AML-193 (cell line): ENCODE measurements at regions not wholly inside any gene's neighbourhood (a gene's known extent, or its start where the extent isn't known, plus 50 kb on each side); places are given as distances from the start of the nearest gene placed in this dataset.
"Not testable (repeated sequence)": the region's sequence is repeated elsewhere in the genome, so short reads cannot be mapped to it uniquely, and the experiment has no call there.

Experiments
- DNase-seq, 2 experiments: peaks; one replicate each; lab custom pipeline; 2025; lab: John Stamatoyannopoulos, UW

DNA sequence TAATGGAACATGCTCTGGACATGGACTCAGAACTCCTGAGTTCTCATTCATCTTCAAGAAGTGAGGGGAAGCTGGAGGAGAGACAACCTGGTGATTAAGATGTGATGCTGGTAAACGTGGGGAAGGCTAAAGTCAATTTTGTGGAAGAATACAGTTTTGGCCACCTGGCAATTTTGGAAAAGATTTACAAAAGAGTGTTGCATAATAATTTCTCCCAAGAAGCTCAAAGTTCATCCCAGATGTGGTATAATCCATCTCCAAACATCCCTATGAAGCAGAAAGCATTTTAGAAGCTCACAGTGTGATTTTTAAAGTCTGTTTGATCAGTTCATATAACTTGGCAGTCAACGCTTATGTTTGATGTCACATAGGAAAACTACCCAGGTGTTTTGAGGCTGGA, 208.7 kb downstream of the LMX1A start:
- no peak for DNase-seq

DNA sequence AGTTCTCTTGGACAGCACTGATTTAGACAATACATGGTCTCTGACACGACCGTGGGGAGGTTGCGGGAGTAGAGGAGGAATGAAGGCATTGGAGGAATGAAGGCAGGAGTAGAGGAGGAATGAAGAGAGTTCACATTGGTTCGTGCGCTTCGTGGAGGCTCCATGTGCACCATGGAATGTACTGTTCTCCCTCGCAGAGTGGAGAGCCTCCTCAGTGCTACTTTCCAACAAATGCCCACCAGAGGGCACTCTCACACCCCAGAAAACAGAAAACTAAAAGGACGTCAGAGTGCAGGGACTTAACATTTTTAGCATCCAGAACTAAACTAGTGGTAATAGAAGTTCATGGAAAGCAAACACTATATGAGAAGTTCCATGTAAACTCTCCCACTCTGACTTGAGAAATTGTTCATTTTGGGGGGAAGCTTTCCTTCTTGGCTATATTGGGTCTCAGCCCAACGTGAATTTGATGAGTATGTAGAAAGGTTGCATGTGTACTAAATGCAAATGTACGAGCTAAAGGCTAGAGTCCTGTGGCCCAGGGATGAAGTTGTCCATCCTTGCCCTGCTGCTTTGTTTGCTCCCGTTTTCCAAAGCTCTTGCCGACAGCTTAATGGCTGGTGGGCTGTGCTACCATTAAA, 211.6 kb downstream of the LMX1A start:
- peak; percentile 11 to 14 for DNase-seq

DNA sequence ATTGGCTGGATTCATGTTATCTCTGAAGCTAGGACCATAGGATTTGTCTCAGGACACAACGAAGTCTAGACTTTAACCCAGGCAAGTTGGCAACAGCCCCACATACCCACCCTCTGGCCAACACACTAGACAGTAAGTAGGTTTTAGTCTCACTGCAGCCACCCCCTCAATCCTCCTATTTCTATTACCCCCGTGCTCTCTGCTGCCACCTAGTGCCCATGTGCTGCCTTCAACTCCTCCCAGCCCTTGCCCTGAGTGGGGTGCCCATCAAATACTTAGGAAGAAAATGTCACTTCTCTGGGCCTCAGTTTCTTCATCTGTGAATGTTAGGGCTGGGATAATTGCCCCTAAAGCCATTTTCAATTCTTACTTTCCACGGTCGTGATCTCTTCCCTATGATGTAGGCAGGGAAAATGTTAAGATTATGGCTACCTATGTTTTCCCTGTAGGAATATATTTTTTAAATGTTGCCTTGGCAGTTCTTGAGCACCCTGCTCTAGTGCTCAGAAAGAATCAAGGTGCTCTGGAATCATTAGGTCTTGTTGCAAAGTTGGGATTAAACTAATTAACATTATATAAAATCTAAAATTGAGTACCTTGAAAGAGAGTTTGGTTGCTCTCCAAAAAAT, 213.0 kb downstream of the LMX1A start:
- DNase-seq: peak; percentile 11 to 39

DNA sequence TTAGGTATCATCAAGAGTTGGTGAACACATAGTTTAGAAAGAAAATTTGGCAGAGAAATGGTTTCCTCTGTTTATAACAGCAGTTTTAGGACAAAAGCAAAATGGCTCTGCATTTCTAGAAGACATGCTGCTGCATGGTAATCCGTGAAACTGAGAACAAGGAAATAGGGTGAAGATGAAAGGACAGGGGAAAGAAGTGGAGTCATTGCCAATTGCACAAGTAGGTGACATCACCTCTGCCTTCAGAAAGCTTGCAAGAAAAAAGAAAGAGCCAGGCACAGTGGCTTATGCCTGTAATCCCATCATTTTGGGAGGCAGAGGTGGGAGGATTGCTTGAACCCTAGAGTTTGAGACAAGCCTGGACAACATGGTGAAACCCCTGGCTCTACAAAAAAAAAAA, 217.6 kb downstream of the LMX1A start:
- no peak for DNase-seq

DNA sequence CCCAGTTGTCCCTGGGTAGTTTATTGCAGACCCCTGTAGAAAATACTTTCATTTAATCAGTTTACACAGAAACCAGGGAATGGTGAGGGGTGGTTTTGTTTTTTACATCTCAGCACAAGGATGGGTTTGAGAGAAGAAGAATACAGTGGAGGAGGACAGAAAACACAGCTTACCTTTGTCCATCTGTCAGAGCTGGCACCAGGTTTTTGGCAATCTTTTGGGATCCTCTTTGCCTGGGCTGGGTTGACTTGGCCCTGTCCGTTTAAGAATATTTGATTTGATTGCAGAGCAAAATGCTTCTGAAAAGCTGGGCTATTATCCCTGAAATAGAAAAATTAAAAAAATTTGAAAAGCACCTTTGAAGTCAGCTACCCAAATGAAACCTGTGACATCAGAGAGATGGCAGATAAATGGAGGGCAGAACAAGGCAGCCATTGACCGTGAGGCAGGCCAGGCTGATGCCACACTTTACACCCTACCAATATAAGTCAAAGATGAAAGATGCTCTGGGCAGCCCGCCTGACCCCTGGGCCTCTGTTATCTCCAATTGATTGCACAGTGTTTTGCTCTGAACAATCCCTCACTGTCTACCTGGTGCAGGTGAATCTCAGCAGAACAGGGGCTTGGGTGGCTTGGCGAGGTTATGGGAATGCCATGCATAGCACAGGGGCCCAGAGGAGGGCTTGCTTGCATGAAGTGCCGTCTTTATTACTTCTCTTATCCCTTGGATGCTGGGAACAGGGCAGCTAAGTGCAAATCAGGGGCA, 218.8 kb downstream of the LMX1A start:
- no peak for DNase-seq

DNA sequence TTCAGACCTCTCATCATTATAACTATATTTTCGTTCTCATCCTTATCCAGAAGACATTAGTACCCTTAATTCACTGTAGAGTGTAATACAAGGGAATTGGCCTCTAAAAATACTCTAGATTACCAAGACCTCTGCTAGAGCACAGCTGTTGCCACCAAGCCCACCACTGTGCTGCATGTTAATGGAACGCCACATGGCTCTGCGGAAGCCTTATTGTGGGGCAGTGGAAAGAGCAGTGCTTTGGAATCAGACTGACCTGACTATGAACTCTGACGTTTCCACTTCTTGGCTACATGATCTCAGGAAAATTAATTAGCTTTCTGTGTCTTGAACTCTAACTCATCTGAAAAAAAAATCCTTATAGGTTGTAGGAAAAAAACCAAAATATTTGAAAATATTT, 222.1 kb downstream of the LMX1A start:
- DNase-seq: no peak

DNA sequence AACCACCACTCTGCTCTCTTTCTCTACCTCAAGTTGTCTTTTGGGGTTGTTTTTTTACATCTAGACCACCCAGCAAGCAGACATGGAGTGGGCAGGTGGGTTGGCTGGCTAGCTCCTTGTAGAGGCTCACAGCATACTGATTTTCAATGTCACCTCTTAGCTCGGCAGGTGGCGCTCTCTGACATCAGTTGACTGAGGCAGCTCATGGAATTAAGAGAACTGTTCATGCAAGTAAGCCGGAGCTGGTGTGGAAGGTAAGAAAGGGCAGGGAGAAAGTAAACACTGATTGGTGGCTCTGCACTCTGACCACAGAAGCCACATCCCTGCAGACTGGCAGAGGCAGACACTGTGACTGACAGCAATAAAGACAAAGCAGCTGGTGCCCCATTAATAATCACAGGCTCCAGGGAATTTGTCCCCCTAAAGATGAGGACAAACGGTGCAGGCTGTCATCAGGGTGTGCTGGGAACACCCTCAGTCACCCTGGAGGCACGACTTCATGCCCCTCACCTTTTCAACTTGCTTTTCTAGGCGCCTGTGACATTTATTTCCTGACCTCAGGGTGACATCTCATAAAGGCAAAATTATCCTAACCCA, 226.8 kb downstream of the LMX1A start:
- DNase-seq: peak; percentile 25 to 39

DNA sequence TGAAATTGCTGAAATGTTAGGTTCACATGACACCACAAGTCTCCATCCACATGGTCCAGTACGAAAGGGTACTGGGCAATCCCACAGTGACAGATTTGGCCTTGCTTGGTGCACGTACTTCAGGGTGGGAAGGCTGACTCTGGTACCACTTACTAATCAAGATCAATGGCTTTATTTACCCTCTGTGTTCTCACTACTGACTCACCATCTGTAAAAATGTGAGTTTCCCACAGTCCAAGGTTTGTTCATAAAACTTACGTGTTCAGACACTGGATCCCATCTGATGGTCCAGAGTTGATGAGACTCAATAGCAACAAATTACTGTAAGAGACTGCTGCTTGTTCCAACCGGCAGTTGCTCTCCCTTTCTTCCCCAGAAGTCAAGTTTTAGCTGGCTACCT, 231.7 kb downstream of the LMX1A start:
- DNase-seq: no peak

DNA sequence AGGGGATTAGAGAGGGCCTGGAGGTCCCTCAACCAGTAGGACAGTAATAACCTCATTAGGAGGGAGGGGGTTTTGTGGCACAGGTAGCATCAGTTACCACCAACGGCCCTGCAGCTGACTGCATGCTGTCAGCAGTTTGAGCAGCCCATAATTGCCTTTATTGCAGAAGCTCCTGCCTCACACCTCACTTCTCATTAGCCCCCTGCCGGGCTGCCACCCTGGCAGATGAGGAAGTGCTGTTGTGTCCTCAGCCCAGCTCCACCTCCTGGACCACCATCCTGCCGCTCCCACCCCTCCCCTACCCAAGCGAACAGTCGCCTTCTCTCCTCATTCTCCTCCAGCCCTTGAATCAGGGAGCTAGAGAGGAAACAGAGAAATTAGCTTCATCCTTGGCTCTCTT, 237.4 kb downstream of the LMX1A start:
- no peak for DNase-seq

DNA sequence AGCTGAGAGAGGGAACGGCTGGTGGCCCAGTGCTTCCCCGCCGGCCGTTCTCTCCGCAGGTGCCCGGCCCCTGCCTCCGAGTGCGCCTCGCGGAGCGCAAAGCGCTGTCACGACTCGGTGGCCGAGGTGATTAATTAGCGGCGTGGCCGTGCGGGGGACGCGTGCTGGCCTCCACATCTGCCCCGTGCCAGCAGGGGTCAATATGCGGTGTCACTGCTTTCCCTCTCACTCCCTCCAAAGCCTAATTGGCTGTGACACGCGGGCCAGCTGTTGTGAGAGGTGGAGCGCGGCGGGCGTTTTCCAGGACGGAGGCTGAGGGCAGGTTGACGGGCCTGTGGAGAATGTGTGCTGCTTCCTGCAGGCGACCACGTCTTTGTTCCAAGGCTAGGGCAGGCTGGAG, 239.0 kb downstream of the LMX1A start:
- DNase-seq: no peak

DNA sequence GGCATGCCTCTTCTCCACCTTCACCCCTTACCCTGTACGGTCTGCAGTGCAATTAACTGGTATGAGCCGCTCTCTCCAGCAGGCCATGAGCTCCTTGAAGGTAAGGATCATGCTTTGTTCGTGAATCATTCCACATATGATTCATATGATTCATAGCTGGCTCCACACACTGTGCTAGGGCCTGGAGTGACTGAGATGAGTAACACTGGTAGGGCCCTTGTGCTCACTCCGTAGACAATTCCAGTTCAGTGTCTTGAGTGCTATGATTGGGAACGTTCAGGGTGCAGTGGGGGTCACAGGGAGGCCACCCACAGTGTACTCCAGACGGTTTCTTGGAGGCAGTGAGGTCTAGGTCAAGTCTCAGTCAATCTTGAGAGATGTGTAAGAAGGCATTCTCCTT, 239.8 kb downstream of the LMX1A start:
- DNase-seq: no peak

DNA sequence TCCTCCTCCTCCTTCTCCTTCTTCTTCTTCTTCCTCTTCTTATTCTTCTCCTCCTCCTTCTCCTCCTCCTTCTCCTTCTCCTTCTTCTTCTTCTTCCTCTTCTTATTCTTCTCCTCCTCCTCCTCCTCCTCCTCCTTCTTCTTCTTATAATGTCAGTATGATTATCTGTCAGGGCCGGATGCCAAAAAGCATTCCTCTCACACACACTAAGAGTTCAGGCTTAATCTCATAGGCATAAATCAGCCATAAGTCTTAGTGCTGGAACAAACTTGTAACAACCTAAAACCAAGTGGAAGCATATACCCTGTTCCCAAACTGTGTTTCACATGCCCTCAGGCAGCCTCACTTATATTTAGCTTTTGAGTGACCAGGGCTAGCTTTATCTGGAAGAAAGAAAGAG, 240.3 kb downstream of the LMX1A start:
- DNase-seq: no peak

DNA sequence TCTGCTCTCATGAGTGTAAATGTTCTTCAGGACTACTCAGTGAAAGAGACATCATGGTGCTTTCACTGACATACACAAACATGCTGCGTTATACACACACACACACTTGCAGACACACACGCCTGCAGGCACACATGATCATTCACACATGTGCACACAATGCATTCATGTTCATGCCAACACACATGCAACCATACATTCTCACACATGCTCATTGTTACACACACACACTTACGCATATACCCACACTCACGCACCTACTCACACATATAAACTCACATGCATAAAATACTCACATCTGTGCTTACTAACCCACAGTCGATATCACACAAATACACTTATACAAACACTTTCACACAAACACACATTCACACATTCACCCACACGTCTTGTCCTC, 241.6 kb downstream of the LMX1A start:
- no peak for DNase-seq

DNA sequence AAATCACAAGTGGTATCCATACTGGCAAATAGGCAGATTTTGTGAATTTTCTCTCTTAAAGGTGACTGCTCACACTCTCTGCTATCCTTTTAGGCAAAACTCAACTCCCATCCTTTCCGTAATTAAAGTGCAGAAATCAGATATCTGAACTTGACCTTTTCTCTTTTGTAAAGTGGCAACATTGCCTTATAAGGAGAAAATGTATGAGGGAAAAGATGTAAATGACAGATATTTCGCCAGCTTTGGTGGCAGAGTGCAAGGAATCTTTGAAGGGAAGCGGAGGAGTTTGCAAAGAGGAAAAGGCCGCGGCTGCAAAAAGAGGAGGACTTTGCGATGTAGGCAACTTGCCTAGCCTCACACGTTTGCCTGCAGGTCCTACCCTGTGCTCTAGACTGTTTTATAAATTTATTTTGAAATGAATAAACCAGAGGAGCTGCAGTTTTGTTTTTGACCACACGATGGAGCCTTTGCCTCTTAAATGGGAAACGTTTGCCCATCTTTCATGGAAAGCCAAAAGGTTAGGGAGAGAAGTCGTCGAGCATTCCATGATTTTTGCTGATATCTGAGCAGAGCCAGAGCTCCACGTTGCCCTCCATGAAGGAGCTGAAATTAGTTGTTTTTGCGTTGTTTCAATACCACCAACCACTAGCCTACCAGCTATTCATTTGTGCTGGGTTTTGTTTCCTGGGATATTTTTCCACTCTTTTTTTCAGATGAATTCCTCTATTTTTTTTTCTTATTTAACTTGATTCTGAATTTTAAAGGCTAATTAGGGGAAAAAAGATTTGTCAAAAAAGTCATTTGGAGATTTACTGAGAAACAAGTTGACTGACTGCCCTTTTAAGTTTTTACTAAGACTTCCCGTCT, 242.3 kb downstream of the LMX1A start:
- DNase-seq: peak; percentile 13 to 32

DNA sequence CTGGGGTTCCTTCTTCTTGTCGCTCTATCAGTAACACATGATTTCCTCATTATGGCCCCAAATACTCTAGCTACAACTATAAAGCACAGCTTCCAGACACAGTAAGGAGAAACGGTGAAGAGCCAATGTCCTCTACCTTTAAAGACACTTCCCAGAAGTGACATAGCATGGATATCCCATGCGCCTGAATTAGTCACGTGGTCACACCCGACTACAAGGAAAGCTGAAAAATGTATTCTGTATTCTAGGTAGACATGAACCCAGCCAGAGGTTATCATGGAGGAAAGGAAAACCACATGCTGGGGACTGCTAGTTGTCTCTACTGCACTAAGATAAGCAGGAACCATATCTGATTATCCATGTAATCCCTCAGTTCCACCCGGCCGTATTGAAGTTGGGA, 244.3 kb downstream of the LMX1A start:
- no peak for DNase-seq

DNA sequence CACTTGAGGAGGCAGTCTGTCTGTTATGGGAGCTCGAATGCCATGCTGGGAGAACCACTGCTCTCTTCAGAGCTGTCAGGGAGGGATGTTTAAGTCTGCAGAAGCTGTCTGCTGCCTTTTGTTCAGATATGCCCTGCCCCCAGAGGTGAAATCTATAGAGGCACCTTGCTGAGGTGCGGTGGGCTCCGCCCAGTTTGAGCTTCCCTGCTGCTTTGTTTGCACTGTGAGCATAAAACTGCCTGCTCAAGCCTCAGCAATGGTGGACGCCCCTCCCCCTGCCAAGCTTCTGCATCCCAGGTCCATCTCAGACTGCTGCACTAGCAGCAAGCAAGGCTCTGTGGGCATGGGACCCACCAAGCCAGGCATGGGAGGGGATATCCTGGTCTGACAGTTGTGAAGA, 247.5 kb downstream of the LMX1A start:
- no peak for DNase-seq

DNA sequence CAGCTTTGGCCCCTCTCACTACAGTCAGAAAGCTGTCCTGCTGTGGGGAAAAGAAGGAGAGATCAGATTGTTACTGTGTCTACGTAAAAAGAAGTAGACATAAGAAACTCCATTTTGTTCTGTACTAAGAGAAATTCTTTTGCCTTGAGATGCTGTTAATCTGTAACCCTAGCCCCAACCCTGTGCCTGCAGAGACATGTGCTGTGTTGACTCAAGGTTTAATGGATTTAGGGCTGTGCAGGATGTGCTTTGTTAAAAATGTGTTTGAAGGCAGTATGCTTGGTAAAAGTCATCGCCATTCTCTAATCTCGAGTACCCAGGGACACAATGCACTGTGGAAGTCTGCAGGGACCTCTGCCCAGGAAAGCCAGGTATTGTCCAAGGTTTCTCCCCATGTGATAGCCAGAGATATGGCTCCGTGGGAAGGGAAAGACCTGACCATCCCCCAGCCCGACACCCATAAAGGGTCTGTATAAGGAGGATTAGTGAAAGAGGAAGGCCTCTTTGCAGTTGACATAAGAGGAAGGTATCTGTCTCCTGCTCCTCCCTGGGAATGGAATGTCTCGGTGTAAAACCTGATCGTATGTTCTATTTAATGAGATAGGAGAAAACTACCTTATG, 263.9 kb downstream of the LMX1A start:
- DNase-seq: not testable (repeated sequence)

DNA sequence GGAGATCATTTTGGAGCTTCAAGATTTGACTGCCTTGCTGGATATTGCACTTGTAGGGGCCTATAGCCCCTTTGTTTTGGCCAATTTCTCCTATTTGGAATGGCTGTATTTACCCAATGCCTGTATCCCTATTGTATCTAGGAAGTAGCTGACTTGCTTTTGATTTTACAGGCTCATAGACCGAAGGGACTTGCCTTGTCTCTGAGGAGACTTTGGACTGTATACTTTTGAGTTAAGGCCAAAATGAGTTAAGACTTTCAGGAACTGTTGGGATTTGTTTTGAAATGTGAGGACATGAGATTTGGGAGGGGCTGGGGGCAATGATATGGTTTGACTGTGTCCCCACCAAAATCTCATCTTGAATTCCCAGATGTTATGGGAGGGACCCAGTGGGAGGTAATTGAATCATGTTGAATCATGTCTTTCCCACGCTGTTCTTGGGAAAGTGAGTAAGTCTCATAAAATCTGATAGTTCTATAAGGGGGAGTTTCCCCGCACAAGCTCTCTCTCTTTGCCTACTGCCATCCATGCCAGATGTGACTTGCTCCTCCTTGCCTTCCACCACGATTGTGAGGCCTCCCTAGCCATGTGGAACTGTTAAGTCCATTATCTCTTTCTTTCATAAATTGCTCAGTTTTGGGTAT, 276.1 kb downstream of the LMX1A start:
- no peak for DNase-seq

DNA sequence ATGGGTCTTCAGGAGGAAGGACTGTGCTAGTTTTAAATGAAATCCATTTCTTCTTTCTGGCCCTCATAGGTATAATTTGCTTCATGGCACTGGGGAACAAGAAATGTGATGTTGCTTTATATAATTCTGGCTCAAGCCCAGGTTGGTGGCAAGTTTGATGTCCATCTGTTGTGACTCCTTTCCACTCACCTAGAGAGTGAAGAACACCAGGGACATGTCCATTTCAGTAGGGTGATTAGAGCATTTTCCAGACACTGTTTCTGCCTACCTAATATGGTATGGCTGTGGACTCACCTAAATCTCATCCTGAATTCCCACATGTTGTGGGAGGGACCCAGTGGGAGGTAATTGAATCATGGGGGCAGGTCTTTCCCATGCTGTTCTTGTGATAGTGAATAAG, 278.1 kb downstream of the LMX1A start:
- DNase-seq: no peak

DNA sequence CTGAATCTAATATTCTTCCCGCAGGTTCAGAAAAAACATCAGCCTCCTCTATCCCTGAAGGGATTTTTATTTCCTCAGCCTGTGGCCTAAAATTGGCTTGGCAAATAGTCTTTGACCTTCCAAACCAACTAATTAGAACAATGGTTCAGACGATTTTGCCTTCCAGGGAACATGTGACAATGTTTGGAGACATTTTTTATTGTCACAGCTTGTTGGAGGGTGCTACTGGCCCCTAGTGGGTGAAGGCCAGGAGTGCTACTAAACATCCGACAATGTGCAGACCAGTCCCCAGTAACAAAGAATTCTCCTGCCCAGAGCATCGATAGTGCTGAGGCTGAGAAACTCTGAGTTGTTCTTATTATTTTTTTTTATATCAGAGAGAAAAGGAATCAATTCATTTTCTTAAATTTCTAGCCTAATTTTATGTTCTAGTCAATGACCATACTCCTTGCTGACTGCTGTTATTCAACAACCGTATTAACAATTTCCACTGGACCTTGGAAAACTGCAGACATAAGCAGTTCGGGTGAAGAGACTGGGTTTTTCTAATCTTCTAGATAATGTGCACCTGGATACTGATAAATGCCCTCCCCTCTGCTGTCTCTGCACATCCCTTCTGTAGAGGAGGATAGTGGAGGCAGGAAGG, 280.7 kb downstream of the LMX1A start:
- peak; percentile 4 to 28 for DNase-seq
